ENCODE measurements at regions not wholly inside any gene's neighbourhood (a gene's known extent, or its start where the extent isn't known, plus 50 kb on each side); places are given as distances from the start of the nearest gene placed in this dataset.

GRCh38 chr3:164209363-164209762 lies 868.9 kb downstream of the SI start:
- no peak for TF ChIP-seq GATA3 (IDR thresholded peaks at IDR 0.05; ENCODE audit: low read depth, low read length)
- TF ChIP-seq GATA2 (IDR thresholded peaks at IDR 0.05; ENCODE audit: low read depth, low read length) = no peak

All from SH-SY5Y (cell line).